ENCODE measurements at regions not wholly inside any gene's neighbourhood (a gene's known extent, or its start where the extent isn't known, plus 50 kb on each side); places are given as distances from the start of the nearest gene placed in this dataset.

DNA sequence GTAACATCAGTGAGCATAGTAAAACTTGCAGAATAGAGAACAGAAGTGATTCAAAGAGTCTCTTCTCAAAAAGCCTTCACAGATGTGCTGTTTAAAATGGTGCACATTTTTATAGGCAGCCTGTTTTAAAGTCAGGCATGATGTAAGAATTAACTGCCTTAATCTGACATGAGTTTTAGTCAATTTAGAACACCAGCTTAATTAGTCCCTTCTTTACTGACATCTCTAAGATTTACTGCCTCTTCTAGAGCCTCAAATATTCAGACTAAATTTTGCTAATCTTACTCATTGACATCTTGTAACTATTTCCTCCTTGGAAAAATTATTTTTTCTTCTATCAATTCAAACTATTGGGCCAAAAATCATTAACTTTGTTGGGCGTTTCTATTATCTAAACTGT lies 782.5 kb downstream of the C12orf50 start:
- Histone ChIP-seq H3K56ac (ENCODE audit: insufficient read length, low read depth, low read length) (no peak overlapping the region), H3K23ac (ENCODE audit: insufficient read length, low read depth, low read length) (no peak overlapping the region), H4K91ac (ENCODE audit: insufficient read length, low read depth, low read length) (no peak overlapping the region), H3K23me2 (ENCODE audit: insufficient read length, low read depth, low read length, poor library complexity, severe bottlenecking) (no peaks in the 10 kb centered on the region), H3K4ac (ENCODE audit: low read depth, low read length) (no peak overlapping the region), H3K4me2 (ENCODE audit: insufficient read depth, insufficient read length, low read length) (no peak overlapping the region), H2BK12ac (ENCODE audit: insufficient read length, low read depth, low read length) (no peak overlapping the region), H3K9me3 (ENCODE audit: control insufficient read depth, low read depth, low read length) (no peaks in the 10 kb centered on the region), H4K5ac (ENCODE audit: insufficient read length, low read depth, low read length) (no peak overlapping the region), H3K79me1 (ENCODE audit: insufficient read depth, low read depth, low read length, poor library complexity, severe bottlenecking) (no peaks in the 10 kb centered on the region), H2BK15ac (ENCODE audit: low read depth, low read length) (no peak overlapping the region), H2AFZ (ENCODE audit: low read length) (no peak overlapping the region), H3K4me1 (ENCODE audit: insufficient read depth, low read length) (no peaks in the 10 kb centered on the region), H3K14ac (ENCODE audit: insufficient read depth, low read length) (no peak overlapping the region), H2BK120ac (ENCODE audit: low read depth, low read length, poor library complexity, severe bottlenecking) (no peak overlapping the region), H3K18ac (ENCODE audit: insufficient read length, low read depth, low read length) (no peak overlapping the region), H2BK20ac (ENCODE audit: low read depth, low read length, poor library complexity, severe bottlenecking) (no peak overlapping the region), H4K20me1 (ENCODE audit: control insufficient read depth, insufficient read depth, insufficient read length) (no peaks in the 10 kb centered on the region), H2AK5ac (ENCODE audit: insufficient read length, low read length) (no peak overlapping the region), H3K27ac (ENCODE audit: insufficient read length, low read depth, low read length) (no peak overlapping the region), H3K9ac (ENCODE audit: extremely low read depth, insufficient read length, low read length) (no peak overlapping the region), H3K27me3 (ENCODE audit: insufficient read depth, low read length) (no peaks in the 10 kb centered on the region), H2BK5ac (ENCODE audit: insufficient read length, low read length) (no peak overlapping the region), H3T11ph (ENCODE audit: low read length) (no peak overlapping the region), H3K79me2 (ENCODE audit: insufficient read depth, low read length) (no peaks in the 10 kb centered on the region), H4K8ac (replicated peaks; ENCODE audit: insufficient read length, low read depth, low read length) (no peak overlapping the region)
- Mint-ChIP-seq H3K27ac (no peak overlapping the region), H3K36me3 (ENCODE audit: insufficient read depth in 1 of 3, low read depth in 3 of 3) (no peaks in the 10 kb centered on the region), H3K27me3 (ENCODE audit: low read depth) (no peaks in the 10 kb centered on the region), H3K4me3 (no peak overlapping the region), H3K9me3 (no peaks in the 10 kb centered on the region), H3K4me1 (no peaks in the 10 kb centered on the region)
- no CpG with 5 or more reads among the region's 1 CpG for WGBS (ENCODE audit: extremely low coverage, insufficient read length, low lambda C conversion rate)
- TF ChIP-seq, protein P1, sequence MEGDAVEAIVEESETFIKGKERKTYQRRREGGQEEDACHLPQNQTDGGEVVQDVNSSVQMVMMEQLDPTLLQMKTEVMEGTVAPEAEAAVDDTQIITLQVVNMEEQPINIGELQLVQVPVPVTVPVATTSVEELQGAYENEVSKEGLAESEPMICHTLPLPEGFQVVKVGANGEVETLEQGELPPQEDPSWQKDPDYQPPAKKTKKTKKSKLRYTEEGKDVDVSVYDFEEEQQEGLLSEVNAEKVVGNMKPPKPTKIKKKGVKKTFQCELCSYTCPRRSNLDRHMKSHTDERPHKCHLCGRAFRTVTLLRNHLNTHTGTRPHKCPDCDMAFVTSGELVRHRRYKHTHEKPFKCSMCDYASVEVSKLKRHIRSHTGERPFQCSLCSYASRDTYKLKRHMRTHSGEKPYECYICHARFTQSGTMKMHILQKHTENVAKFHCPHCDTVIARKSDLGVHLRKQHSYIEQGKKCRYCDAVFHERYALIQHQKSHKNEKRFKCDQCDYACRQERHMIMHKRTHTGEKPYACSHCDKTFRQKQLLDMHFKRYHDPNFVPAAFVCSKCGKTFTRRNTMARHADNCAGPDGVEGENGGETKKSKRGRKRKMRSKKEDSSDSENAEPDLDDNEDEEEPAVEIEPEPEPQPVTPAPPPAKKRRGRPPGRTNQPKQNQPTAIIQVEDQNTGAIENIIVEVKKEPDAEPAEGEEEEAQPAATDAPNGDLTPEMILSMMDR (conservative IDR thresholded peaks at IDR 0.05), result no peak
- DNase-seq, result no peak
